H9 (cell line): ENCODE measurements at regions not wholly inside any gene's neighbourhood (a gene's known extent, or its start where the extent isn't known, plus 50 kb on each side); places are given as distances from the start of the nearest gene placed in this dataset.

Experiments
- DNase-seq: peaks from one replicate; pipeline ENCODE4 v3.0.0-alpha.2; 2017
- H2AFZ ChIP-seq: one replicate; pipeline ENCODE4 v1.6.1; 2013; ENCODE audit warnings: mild to moderate bottlenecking, low read length, control low read depth, moderate library complexity
- H2AK5ac ChIP-seq: 2 replicates; pipeline ENCODE4 v1.6.1; 2013; ENCODE audit warnings: low read length, control low read depth, mixed read lengths; ENCODE audit not compliant: insufficient read length
- H2BK120ac ChIP-seq: one replicate; pipeline ENCODE4 v1.6.1; 2013; ENCODE audit warnings: low read depth, mild to moderate bottlenecking, low read length, control low read depth, inconsistent platforms; ENCODE audit not compliant: poor library complexity, severe bottlenecking
- H2BK12ac ChIP-seq: 2 replicates; pipeline ENCODE4 v1.6.1; 2013; ENCODE audit warnings: low read length, control low read depth, mixed read lengths, low read depth; ENCODE audit not compliant: insufficient read length
- H2BK15ac ChIP-seq: 2 replicates; pipeline ENCODE4 v1.6.1; 2013; ENCODE audit warnings: low read depth, low read length, control low read depth
- H2BK20ac ChIP-seq: one replicate; pipeline ENCODE4 v1.6.1; 2013; ENCODE audit warnings: low read depth, mild to moderate bottlenecking, low read length, control low read depth, inconsistent platforms; ENCODE audit not compliant: poor library complexity, severe bottlenecking
- H2BK5ac ChIP-seq: 2 replicates; pipeline ENCODE4 v1.6.1; 2013; ENCODE audit warnings: low read length, control low read depth, mixed read lengths; ENCODE audit not compliant: insufficient read length
- H3K14ac ChIP-seq: 2 replicates; pipeline ENCODE4 v1.6.1; 2013; ENCODE audit warnings: low read length, control low read depth; ENCODE audit not compliant: insufficient read depth
- H3K18ac ChIP-seq: 2 replicates; pipeline ENCODE4 v1.6.1; 2013; ENCODE audit warnings: low read depth, mild to moderate bottlenecking, mixed read lengths, low read length, control low read depth; ENCODE audit not compliant: insufficient read length
- H3K23ac ChIP-seq: 2 replicates; pipeline ENCODE4 v1.6.1; 2013; ENCODE audit warnings: low read length, control low read depth, mixed read lengths, low read depth; ENCODE audit not compliant: insufficient read length
- H3K23me2 ChIP-seq: 2 replicates; pipeline ENCODE4 v1.6.1; 2013; ENCODE audit warnings: low read depth, mild to moderate bottlenecking, mixed read lengths, low read length, control low read depth; ENCODE audit not compliant: insufficient read length, poor library complexity, severe bottlenecking
- H3K27ac ChIP-seq: 2 replicates; pipeline ENCODE4 v1.5.1; 2013; ENCODE audit warnings: low read length, control low read depth, mixed read lengths, low read depth; ENCODE audit not compliant: insufficient read length
- H3K27me3 ChIP-seq: 2 replicates; pipeline ENCODE4 v1.6.1; 2013; ENCODE audit warnings: low read length, control low read depth, inconsistent platforms; ENCODE audit not compliant: insufficient read depth
- H3K4ac ChIP-seq: 2 replicates; pipeline ENCODE4 v1.6.1; 2013; ENCODE audit warnings: low read depth, mild to moderate bottlenecking, control low read depth, inconsistent platforms, low read length, moderate library complexity
- H3K4me1 ChIP-seq: 2 replicates; pipeline ENCODE4 v1.6.1; 2013; ENCODE audit warnings: low read length, control low read depth, inconsistent platforms; ENCODE audit not compliant: insufficient read depth
- H3K4me2 ChIP-seq: 2 replicates; pipeline ENCODE4 v1.6.1; 2013; ENCODE audit warnings: low read length, control low read depth, mixed read lengths; ENCODE audit not compliant: insufficient read length, insufficient read depth
- H3K56ac ChIP-seq: 2 replicates; pipeline ENCODE4 v1.6.1; 2013; ENCODE audit warnings: low read depth, mild to moderate bottlenecking, mixed read lengths, low read length, control low read depth; ENCODE audit not compliant: insufficient read length
- H3K79me1 ChIP-seq: 2 replicates; pipeline ENCODE4 v1.6.1; 2013; ENCODE audit warnings: low read depth, mild to moderate bottlenecking, moderate library complexity, low read length, control low read depth, inconsistent platforms; ENCODE audit not compliant: insufficient read depth, poor library complexity, severe bottlenecking
- H3K79me2 ChIP-seq: 2 replicates; pipeline ENCODE4 v1.6.1; 2013; ENCODE audit warnings: low read length, control low read depth, inconsistent platforms; ENCODE audit not compliant: insufficient read depth
- H3K9ac ChIP-seq: 2 replicates; pipeline ENCODE4 v1.6.1; 2013; ENCODE audit warnings: low read length, control low read depth, mixed read lengths; ENCODE audit not compliant: insufficient read length; ENCODE audit errors: extremely low read depth
- H3K9me3 ChIP-seq: one replicate; pipeline ENCODE4 v1.6.1; 2013; ENCODE audit warnings: low read depth, low read length, inconsistent platforms; ENCODE audit not compliant: control insufficient read depth
- H3T11ph ChIP-seq: one replicate; pipeline ENCODE4 v1.6.1; 2013; ENCODE audit warnings: mild to moderate bottlenecking, low read length, control low read depth, inconsistent platforms
- H4K20me1 ChIP-seq: one replicate; pipeline ENCODE4 v1.6.1; 2013; ENCODE audit not compliant: control insufficient read depth, insufficient read length, insufficient read depth
- H4K5ac ChIP-seq: 2 replicates; pipeline ENCODE4 v1.6.1; 2013; ENCODE audit warnings: low read depth, mild to moderate bottlenecking, mixed read lengths, low read length, control low read depth; ENCODE audit not compliant: insufficient read length
- H4K8ac ChIP-seq: replicated peaks from 2 replicates; pipeline ENCODE4 v1.6.1; 2013; ENCODE audit warnings: low read length, control low read depth, mixed read lengths, low read depth; ENCODE audit not compliant: insufficient read length
- H4K91ac ChIP-seq: 2 replicates; pipeline ENCODE4 v1.6.1; 2013; ENCODE audit warnings: low read depth, mild to moderate bottlenecking, moderate library complexity, mixed read lengths, low read length, control low read depth; ENCODE audit not compliant: insufficient read length
- H3K27ac Mint-ChIP-seq, 3 experiments: 2 replicates in 2 of 3; 3 replicates in 1 of 3; pipeline ENCODE4 v1.8.0; 2020 to 2021; ENCODE audit warnings: mixed read lengths in 3 of 3, mild to moderate bottlenecking in 1 of 3, moderate library complexity in 1 of 3
- H3K27me3 Mint-ChIP-seq: 2 replicates; pipeline ENCODE4 v1.8.0; 2021; ENCODE audit warnings: low read depth, mild to moderate bottlenecking, moderate library complexity, mixed read lengths
- H3K36me3 Mint-ChIP-seq, 3 experiments: 2 replicates in 2 of 3; 3 replicates in 1 of 3; pipeline ENCODE4 v1.8.0; 2020 to 2021; ENCODE audit warnings: low read depth in 3 of 3, mixed read lengths in 3 of 3; ENCODE audit not compliant: insufficient read depth in 1 of 3
- H3K4me1 Mint-ChIP-seq, 2 experiments: 2 replicates each; pipeline ENCODE4 v1.8.0; 2020; ENCODE audit warnings: mixed read lengths in 2 of 2
- H3K4me3 Mint-ChIP-seq, 2 experiments: 2 replicates in 1 of 2; 3 replicates in 1 of 2; pipeline ENCODE4 v1.8.0; 2020 to 2021; ENCODE audit warnings: mild to moderate bottlenecking in 2 of 2, mixed read lengths in 2 of 2, moderate library complexity in 1 of 2
- H3K9me3 Mint-ChIP-seq, 2 experiments: 2 replicates in 1 of 2; 3 replicates in 1 of 2; pipeline ENCODE4 v1.8.0; 2020; ENCODE audit warnings: mild to moderate bottlenecking in 2 of 2, mixed read lengths in 2 of 2, moderate library complexity in 1 of 2
- CTCF ChIP-seq: fragments of 200-600 bp; sonication (generic); conservative IDR thresholded peaks from 3 replicates; pipeline ENCODE4 v1.8.0; 2021; ENCODE audit warnings: antibody characterized with exemption, mild to moderate bottlenecking
- WGBS: extraction: QIAGEN DNeasy Blood & Tissue Kit; methylation state at CpG from one replicate; pipeline ENCODE4 v1.1.7; 2013; ENCODE audit warnings: missing lambda C conversion rate, low lambda C conversion rate, mixed read lengths; ENCODE audit not compliant: insufficient read length; ENCODE audit errors: extremely low coverage; 5-methylcytosine and 5-hydroxymethylcytosine counted together

- H2AK5ac ChIP-seq = no peak overlapping the region
- no peak for TF ChIP-seq CTCF
- H2BK12ac ChIP-seq = no peak overlapping the region
- H3K4me1 ChIP-seq = no peaks in the 10 kb centered on the region; the same call in 1 of the 2 replicates
- no peak overlapping the region for H3K56ac ChIP-seq
- H3K79me1 ChIP-seq = no peaks in the 10 kb centered on the region
- H3K27ac Mint-ChIP-seq = no peak overlapping the region; a peak in 1 of 7 replicates
- H3K9ac ChIP-seq = no peak overlapping the region
- H2BK5ac ChIP-seq = no peak overlapping the region
- no CpG with 5 or more reads among the region's 4 CpGs for WGBS
- no peaks in the 10 kb centered on the region for H4K20me1 ChIP-seq
- H3K14ac ChIP-seq = no peak overlapping the region
- no peak overlapping the region for H3K27ac ChIP-seq
- peaks cover 10 to 14% of the 10 kb centered on the region in 2 experiments for H3K4me1 Mint-ChIP-seq
- H3K79me2 ChIP-seq = no peaks in the 10 kb centered on the region
- no peaks in the 10 kb centered on the region; the same call in 1 of the 2 replicates for H3K27me3 ChIP-seq
- peaks cover 23% of the 10 kb centered on the region for H3K27me3 Mint-ChIP-seq
- H2BK15ac ChIP-seq = no peak overlapping the region
- H3T11ph ChIP-seq = no peak overlapping the region
- H4K91ac ChIP-seq = no peak overlapping the region
- no peak overlapping the region for H2BK120ac ChIP-seq
- no peaks in the 10 kb centered on the region for H3K9me3 Mint-ChIP-seq
- H3K4me3 Mint-ChIP-seq = no peak overlapping the region
- H3K4ac ChIP-seq = no peak overlapping the region
- no peak overlapping the region for H3K4me2 ChIP-seq
- no peak overlapping the region for H3K23ac ChIP-seq
- no peak overlapping the region for H2BK20ac ChIP-seq
- H3K36me3 Mint-ChIP-seq = no peaks in the 10 kb centered on the region
- no peaks in the 10 kb centered on the region for H3K23me2 ChIP-seq
- no peak overlapping the region for H2AFZ ChIP-seq
- no peaks in the 10 kb centered on the region for H3K9me3 ChIP-seq
- no peak for DNase-seq
- no peak overlapping the region for H3K18ac ChIP-seq
- no peak overlapping the region for H4K8ac ChIP-seq
- no peak overlapping the region for H4K5ac ChIP-seq
These were observed 49.9 kb downstream of the SYNE3 start for GRCh38 chr14:95466506-95466905.
